GM12864 (cell line): ENCODE measurements at regions not wholly inside any gene's neighbourhood (a gene's known extent, or its start where the extent isn't known, plus 50 kb on each side); places are given as distances from the start of the nearest gene placed in this dataset.
"Not testable (repeated sequence)": the region's sequence is repeated elsewhere in the genome, so short reads cannot be mapped to it uniquely, and the experiment has no call there.

Source experiments
- DNase-seq: peaks from one replicate; pipeline ENCODE4 v3.0.0-alpha.2; 2011; ENCODE audit warnings: low read depth
- H3K4me3 ChIP-seq: 2 replicates; pipeline ENCODE4 v1.5.1; 2011; ENCODE audit warnings: mild to moderate bottlenecking, low read depth, low read length, control low read depth
- TF ChIP-seq, protein P1 (sequence below): IDR thresholded peaks from 2 replicates; pipeline ENCODE4 v1.5.1; 2011; ENCODE audit warnings: low read depth, mild to moderate bottlenecking, moderate library complexity, low read length, control low read depth, inconsistent platforms; ENCODE audit errors: missing control alignments

DNA sequence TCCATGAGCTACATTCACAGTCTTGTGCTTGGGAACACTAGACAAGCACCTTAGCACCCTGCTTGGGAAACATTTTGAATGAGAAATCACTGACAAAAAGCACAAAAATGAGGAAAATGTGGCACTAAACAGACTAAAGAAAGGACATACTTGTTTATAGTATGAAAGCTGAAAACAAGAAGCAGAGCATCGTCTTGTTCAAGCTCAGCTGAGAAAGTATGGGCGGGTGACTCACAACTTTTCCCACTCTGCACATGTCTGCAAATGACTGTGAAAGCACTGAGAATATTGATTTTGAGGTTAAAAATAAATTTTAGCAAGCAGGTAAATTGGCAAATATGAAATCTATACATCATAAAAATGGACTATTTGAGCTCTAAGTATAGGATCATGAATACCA, 725.3 kb downstream of the COL12A1 start:
- TF ChIP-seq, protein P1, sequence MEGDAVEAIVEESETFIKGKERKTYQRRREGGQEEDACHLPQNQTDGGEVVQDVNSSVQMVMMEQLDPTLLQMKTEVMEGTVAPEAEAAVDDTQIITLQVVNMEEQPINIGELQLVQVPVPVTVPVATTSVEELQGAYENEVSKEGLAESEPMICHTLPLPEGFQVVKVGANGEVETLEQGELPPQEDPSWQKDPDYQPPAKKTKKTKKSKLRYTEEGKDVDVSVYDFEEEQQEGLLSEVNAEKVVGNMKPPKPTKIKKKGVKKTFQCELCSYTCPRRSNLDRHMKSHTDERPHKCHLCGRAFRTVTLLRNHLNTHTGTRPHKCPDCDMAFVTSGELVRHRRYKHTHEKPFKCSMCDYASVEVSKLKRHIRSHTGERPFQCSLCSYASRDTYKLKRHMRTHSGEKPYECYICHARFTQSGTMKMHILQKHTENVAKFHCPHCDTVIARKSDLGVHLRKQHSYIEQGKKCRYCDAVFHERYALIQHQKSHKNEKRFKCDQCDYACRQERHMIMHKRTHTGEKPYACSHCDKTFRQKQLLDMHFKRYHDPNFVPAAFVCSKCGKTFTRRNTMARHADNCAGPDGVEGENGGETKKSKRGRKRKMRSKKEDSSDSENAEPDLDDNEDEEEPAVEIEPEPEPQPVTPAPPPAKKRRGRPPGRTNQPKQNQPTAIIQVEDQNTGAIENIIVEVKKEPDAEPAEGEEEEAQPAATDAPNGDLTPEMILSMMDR = no peak
- no peak overlapping the region for H3K4me3 ChIP-seq
- DNase-seq = no peak

DNA sequence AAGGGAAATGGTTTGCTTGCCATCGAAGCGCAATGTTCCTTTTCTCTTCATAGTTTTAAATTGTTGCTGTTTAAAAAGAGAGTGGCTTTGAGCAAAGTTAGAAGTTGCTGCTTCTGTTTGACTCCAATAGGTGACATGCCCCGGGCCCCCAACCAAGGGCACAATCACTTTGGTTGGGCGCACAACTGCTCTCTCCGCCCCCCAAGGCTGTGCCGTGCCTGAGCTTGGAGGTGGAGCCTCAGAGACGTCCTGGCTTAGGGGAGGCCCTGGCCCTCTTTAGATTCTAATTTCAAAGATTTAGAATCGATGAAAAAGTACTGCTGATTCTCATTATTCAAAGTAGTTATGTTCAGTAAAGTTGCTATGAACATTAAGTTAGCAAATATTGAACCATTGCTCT, 725.9 kb downstream of the COL12A1 start:
- no peak for DNase-seq
- TF ChIP-seq, protein P1 = no peak
- H3K4me3 ChIP-seq = no peak overlapping the region

DNA sequence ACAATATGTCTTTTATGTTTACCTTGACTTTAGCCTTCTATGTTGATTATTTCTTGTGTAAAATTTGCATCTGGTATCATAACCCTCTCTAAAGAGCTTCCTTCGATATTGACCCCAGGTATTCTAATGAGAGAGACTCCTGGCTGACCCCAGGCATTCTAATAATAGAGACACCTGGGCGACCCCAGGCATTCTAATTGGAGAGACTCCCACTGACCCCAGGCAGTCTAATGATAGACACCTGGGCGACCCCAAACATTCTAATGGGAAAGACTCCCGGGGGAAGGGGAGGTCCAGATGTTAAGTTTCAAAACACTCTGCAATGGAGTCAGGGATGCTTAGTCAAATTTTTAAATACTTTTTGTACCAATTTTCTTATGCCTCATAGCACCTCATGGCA, 726.4 kb downstream of the COL12A1 start:
- TF ChIP-seq, protein P1 = no peak
- no peak for DNase-seq
- no peak overlapping the region for H3K4me3 ChIP-seq

DNA sequence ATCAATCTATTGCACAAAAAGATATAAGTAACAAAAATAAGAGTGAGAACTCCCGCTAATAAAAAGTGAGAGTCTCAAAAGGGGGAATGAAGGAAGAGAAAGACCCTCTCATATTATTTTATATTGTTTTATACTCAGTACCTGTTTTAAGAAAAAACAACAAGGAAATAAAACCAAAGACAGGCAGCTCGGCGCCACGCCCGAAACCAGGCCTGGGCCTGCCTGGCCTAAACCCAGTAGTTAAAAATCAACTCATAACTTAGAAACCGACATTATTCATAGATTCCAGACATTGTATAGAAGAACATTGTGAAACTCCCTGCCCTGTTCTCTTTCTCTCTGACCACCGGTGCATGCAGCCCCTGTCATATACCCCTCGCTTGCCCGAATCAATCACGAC, 731.8 kb downstream of the COL12A1 start:
- DNase-seq, H3K4me3 ChIP-seq: not testable (repeated sequence)

DNA sequence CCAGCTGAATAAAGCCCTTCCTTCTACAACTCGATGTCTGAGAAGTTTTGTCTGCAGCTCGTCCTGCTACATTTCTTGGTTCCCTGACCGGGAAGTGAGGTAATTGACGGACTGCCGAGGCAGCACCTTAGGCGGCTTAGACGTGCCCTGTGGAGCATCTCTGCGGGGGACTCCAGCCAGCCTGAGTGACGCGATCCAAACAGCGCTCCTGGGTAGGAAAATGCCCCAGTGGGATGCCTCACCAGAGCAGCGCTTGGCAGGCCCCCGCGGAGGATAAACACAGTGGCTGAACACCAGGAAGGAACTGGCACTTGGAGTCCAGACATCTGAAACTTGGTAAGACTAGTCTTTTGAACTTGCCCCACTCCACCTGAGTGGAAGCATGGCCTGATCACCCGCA, 737.3 kb downstream of the COL12A1 start:
- not testable (repeated sequence) for DNase-seq, H3K4me3 ChIP-seq

DNA sequence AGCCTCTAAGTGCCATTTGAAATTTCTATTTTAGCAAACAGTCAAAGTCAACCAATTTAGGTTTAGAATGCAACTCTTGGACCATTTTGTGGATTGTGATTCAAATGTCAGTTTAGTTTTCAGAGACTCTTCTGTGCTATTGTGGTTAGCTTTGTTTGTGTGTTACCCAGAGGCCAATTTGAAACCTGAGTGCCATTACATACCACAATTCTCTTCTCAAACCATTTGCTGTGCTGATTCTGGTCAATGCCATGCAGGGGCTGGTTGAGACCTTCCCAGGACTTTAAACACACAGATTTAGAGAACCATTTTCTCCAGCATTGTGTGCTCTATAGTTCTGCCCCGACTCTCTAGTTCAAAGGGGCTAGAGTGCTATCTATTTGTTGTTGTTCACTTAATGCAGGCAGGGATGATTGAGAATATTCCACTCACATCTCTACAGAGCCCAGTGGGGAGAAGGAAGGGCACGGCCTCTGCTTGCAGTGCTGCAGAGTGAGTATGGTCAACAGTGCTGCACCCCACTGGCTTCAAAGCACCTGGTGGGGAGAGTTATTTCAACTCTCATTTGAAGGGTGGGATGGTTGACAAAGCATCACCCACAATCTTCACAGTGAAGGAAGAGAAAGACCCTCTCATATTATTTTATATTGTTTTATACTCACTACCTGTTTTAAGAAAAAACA, 738.2 kb downstream of the COL12A1 start:
- DNase-seq = no peak
- H3K4me3 ChIP-seq = no peak overlapping the region
- TF ChIP-seq, protein P1 = no peak

DNA sequence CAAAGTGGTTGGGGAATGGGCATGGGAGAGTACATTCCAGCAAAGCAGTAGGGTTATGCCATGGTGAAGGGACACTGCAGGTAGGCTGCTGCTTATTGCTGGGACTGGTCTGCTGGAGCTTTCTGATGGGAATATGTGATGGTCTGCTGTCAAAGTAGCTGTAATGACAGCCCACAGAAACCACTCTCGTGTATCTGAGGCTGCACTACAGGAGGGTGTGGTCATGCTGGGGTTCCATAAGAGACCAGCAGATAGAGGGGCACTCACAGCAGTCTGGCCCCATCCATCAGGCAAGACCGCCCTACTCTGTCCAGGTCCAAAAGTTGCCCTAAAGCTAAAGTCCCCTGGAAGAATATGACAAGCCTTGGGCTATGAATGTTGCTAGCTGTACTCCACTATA, 739.3 kb downstream of the COL12A1 start:
- H3K4me3 ChIP-seq = no peak overlapping the region
- TF ChIP-seq, protein P1 = no peak
- DNase-seq = no peak

DNA sequence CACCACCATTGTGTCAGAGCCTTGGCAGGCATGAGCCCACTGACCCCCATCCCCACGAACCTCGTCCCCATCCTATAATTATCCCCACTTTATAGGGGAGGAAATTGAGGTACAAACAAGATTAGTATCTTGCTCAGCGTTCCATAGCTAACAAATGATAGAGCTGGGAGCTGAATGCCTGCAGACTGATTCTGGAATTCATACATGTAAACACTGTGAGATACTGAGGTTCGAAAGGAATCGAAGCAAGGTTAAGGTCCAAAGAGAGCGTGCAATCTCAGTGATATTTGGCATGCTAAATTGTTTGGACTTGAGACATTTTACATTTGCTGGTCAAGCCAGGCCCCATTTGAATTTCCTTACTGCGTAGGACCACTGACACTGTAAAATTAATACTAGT, 746.6 kb downstream of the COL12A1 start:
- DNase-seq = no peak
- TF ChIP-seq, protein P1 = no peak
- H3K4me3 ChIP-seq = no peak overlapping the region
